Astrocyte (in vitro differentiated cells and primary cell): ENCODE measurements at regions not wholly inside any gene's neighbourhood (a gene's known extent, or its start where the extent isn't known, plus 50 kb on each side); places are given as distances from the start of the nearest gene placed in this dataset.

ENCODE experiments used
- DNase-seq: peaks from one replicate; pipeline ENCODE4 v3.0.0-alpha.2; 2010; ENCODE audit warnings: low read depth
- FAIRE-seq: peaks from 2 replicates; lab custom pipeline; 2011; peaks lifted over from hg19 to GRCh38; lab: Jason Lieb, UNC
- H2AFZ ChIP-seq: 2 replicates; pipeline ENCODE4 v1.6.0; 2012; ENCODE audit warnings: low read depth, low read length, inconsistent platforms
- H3K27ac ChIP-seq: 2 replicates; pipeline ENCODE4 v1.5.1; 2011; ENCODE audit warnings: low read depth, low read length, inconsistent platforms
- H3K27me3 ChIP-seq: 2 replicates; pipeline ENCODE4 v1.6.0; 2011; ENCODE audit warnings: low read length, inconsistent platforms; ENCODE audit not compliant: insufficient read depth
- H3K36me3 ChIP-seq: 2 replicates; pipeline ENCODE4 v1.5.1; 2011; ENCODE audit warnings: low read length, inconsistent platforms; ENCODE audit not compliant: insufficient read depth
- H3K4me1 ChIP-seq: 2 replicates; pipeline ENCODE4 v1.5.1; 2011; ENCODE audit warnings: low read length, inconsistent platforms; ENCODE audit not compliant: insufficient read depth
- H3K4me2 ChIP-seq: 2 replicates; pipeline ENCODE4 v1.6.0; 2012; ENCODE audit warnings: low read length, inconsistent platforms
- H3K4me3 ChIP-seq: 2 replicates; pipeline ENCODE4 v1.5.1; 2011; ENCODE audit warnings: low read depth, mild to moderate bottlenecking, low read length, inconsistent platforms; ENCODE audit not compliant: insufficient read depth
- H3K79me2 ChIP-seq: 2 replicates; pipeline ENCODE4 v1.6.0; 2012; ENCODE audit warnings: mild to moderate bottlenecking, low read length, inconsistent platforms; ENCODE audit not compliant: insufficient read depth
- H3K9ac ChIP-seq: 2 replicates; pipeline ENCODE4 v1.6.0; 2012; ENCODE audit warnings: mild to moderate bottlenecking, low read length, inconsistent platforms
- H3K9me3 ChIP-seq: 2 replicates; pipeline ENCODE4 v1.5.1; 2012; ENCODE audit warnings: low read depth, mild to moderate bottlenecking, low read length, inconsistent platforms; ENCODE audit not compliant: insufficient read depth
- H4K20me1 ChIP-seq: 2 replicates; pipeline ENCODE4 v1.6.0; 2012; ENCODE audit warnings: low read length, inconsistent platforms; ENCODE audit not compliant: insufficient read depth
- H3K27ac Mint-ChIP-seq: one replicate; pipeline ENCODE4 v1.8.0; 2021; ENCODE audit warnings: mild to moderate bottlenecking, mixed read lengths; ENCODE audit not compliant: unreplicated experiment
- H3K27me3 Mint-ChIP-seq: one replicate; pipeline ENCODE4 v1.8.0; 2021; ENCODE audit warnings: low read depth, mixed read lengths; ENCODE audit not compliant: unreplicated experiment
- H3K36me3 Mint-ChIP-seq: one replicate; pipeline ENCODE4 v1.8.0; 2021; ENCODE audit warnings: low read depth, mixed read lengths; ENCODE audit not compliant: unreplicated experiment
- H3K4me1 Mint-ChIP-seq: one replicate; pipeline ENCODE4 v1.8.0; 2021; ENCODE audit warnings: low read depth, mixed read lengths; ENCODE audit not compliant: unreplicated experiment
- H3K4me3 Mint-ChIP-seq: one replicate; pipeline ENCODE4 v1.8.0; 2021; ENCODE audit warnings: mild to moderate bottlenecking, moderate library complexity, mixed read lengths; ENCODE audit not compliant: unreplicated experiment
- H3K9me3 Mint-ChIP-seq: one replicate; pipeline ENCODE4 v1.8.0; 2021; ENCODE audit warnings: mild to moderate bottlenecking, mixed read lengths; ENCODE audit not compliant: unreplicated experiment
- EZH2 ChIP-seq: IDR thresholded peaks from 2 replicates; pipeline ENCODE4 v1.6.1; 2012; ENCODE audit warnings: mild to moderate bottlenecking, low read length, inconsistent platforms; ENCODE audit not compliant: insufficient read depth
- TF ChIP-seq, protein P1 (sequence below): IDR thresholded peaks from 2 replicates; pipeline ENCODE4 v1.5.1; 2011; ENCODE audit warnings: low read depth, mild to moderate bottlenecking, inconsistent platforms, low read length, moderate library complexity; ENCODE audit not compliant: insufficient read depth

GRCh38 chr12:105640761-105641160 is 310.3 kb downstream of the C12orf75 start:
- no peak overlapping the region for H2AFZ ChIP-seq
- H3K27me3 ChIP-seq = no peaks in the 10 kb centered on the region
- H3K4me3 ChIP-seq = no peak overlapping the region
- Mint-ChIP-seq H3K27ac (no peak overlapping the region), H3K36me3 (no peaks in the 10 kb centered on the region), H3K9me3 (peaks cover 12% of the 10 kb centered on the region), H3K27me3 (no peaks in the 10 kb centered on the region), H3K4me1 (peaks cover 2% of the 10 kb centered on the region), H3K4me3 (no peak overlapping the region)
- H3K36me3 ChIP-seq = no peaks in the 10 kb centered on the region
- no peaks in the 10 kb centered on the region for H3K9me3 ChIP-seq
- H3K79me2 ChIP-seq = no peaks in the 10 kb centered on the region
- H3K27ac ChIP-seq = no peak overlapping the region
- no peaks in the 10 kb centered on the region for H4K20me1 ChIP-seq
- DNase-seq = peak; percentile 58
- TF ChIP-seq EZH2 = no peak
- TF ChIP-seq, protein P1, sequence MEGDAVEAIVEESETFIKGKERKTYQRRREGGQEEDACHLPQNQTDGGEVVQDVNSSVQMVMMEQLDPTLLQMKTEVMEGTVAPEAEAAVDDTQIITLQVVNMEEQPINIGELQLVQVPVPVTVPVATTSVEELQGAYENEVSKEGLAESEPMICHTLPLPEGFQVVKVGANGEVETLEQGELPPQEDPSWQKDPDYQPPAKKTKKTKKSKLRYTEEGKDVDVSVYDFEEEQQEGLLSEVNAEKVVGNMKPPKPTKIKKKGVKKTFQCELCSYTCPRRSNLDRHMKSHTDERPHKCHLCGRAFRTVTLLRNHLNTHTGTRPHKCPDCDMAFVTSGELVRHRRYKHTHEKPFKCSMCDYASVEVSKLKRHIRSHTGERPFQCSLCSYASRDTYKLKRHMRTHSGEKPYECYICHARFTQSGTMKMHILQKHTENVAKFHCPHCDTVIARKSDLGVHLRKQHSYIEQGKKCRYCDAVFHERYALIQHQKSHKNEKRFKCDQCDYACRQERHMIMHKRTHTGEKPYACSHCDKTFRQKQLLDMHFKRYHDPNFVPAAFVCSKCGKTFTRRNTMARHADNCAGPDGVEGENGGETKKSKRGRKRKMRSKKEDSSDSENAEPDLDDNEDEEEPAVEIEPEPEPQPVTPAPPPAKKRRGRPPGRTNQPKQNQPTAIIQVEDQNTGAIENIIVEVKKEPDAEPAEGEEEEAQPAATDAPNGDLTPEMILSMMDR = no peak
- no peak overlapping the region for H3K9ac ChIP-seq
- H3K4me1 ChIP-seq = no peaks in the 10 kb centered on the region
- H3K4me2 ChIP-seq = no peak overlapping the region
- FAIRE-seq = no peak

DNA sequence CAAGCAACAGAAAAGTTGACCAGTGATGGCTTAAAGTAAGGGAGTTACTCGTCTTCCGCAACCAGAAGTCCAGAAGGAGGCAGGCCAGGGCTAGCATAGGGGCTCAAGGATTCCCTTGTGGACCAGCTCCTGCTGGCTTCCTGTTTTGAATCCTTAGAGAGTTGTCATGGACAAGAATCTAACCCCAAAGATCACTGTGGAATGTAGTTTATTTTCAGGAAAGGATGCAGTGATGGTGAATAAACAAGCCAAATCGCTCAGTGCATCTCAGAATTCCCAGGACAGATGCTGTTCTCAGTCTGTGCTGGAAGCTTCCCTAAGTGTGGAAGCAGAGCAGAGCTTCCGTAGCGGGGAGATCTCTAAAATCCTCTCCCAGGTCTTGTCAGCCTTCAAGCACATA is 311.3 kb downstream of the C12orf75 start:
- Histone ChIP-seq H3K79me2 (no peaks in the 10 kb centered on the region), H3K27ac (no peak overlapping the region), H3K36me3 (no peaks in the 10 kb centered on the region), H3K4me2 (no peak overlapping the region), H3K4me3 (no peak overlapping the region), H3K9me3 (no peaks in the 10 kb centered on the region), H4K20me1 (no peaks in the 10 kb centered on the region), H2AFZ (no peak overlapping the region), H3K9ac (no peak overlapping the region), H3K4me1 (no peaks in the 10 kb centered on the region), H3K27me3 (no peaks in the 10 kb centered on the region)
- Mint-ChIP-seq H3K27ac (no peak overlapping the region), H3K4me3 (no peak overlapping the region), H3K36me3 (no peaks in the 10 kb centered on the region), H3K27me3 (no peaks in the 10 kb centered on the region), H3K4me1 (peaks cover 2% of the 10 kb centered on the region), H3K9me3 (peaks cover 9% of the 10 kb centered on the region)
- FAIRE-seq (no peak), DNase-seq (no peak)
- TF ChIP-seq, protein P1 = no peak
- no peak for TF ChIP-seq EZH2

GRCh38 chr12:105644770-105645169 is 314.3 kb downstream of the C12orf75 start:
- Histone ChIP-seq H3K36me3 (no peaks in the 10 kb centered on the region), H3K4me3 (no peak overlapping the region), H3K4me1 (no peaks in the 10 kb centered on the region), H4K20me1 (no peaks in the 10 kb centered on the region), H3K9ac (no peak overlapping the region), H2AFZ (no peak overlapping the region), H3K79me2 (no peaks in the 10 kb centered on the region), H3K27me3 (no peaks in the 10 kb centered on the region), H3K9me3 (no peaks in the 10 kb centered on the region), H3K27ac (no peak overlapping the region), H3K4me2 (no peak overlapping the region)
- no peak for FAIRE-seq
- H3K4me1 Mint-ChIP-seq = peaks cover 2% of the 10 kb centered on the region
- no peaks in the 10 kb centered on the region for H3K27me3 Mint-ChIP-seq
- H3K36me3 Mint-ChIP-seq = no peaks in the 10 kb centered on the region
- peaks cover 7% of the 10 kb centered on the region for H3K9me3 Mint-ChIP-seq
- H3K4me3 Mint-ChIP-seq = no peak overlapping the region
- no peak for TF ChIP-seq EZH2
- TF ChIP-seq, protein P1 = no peak
- H3K27ac Mint-ChIP-seq = no peak overlapping the region
- DNase-seq = peak; percentile 88
